ENCODE measurements at regions not wholly inside any gene's neighbourhood (a gene's known extent, or its start where the extent isn't known, plus 50 kb on each side); places are given as distances from the start of the nearest gene placed in this dataset.
A peak's percentile ranks its signal among the peaks of the same experiment; 100 is the strongest.
"Not testable (repeated sequence)": the region's sequence is repeated elsewhere in the genome, so short reads cannot be mapped to it uniquely, and the experiment has no call there.

- no peak for DNase-seq (ENCODE audit: low read depth)
These were observed 178.4 kb downstream of the RTP5 start for GRCh38 chr2:242047963-242048362.

GRCh38 chr2:242048479-242048878, 178.9 kb downstream of the RTP5 start:
- DNase-seq (ENCODE audit: low read depth) = no peak

- not testable (repeated sequence) for DNase-seq (ENCODE audit: low read depth)
These were observed 180.0 kb downstream of the RTP5 start for GRCh38 chr2:242049492-242049891.

GRCh38 chr2:242051463-242051862, 181.9 kb downstream of the RTP5 start:
- DNase-seq (ENCODE audit: low read depth) = no peak

GRCh38 chr2:242052421-242052820, 182.9 kb downstream of the RTP5 start:
- DNase-seq (ENCODE audit: low read depth) = no peak

- DNase-seq (ENCODE audit: low read depth) = no peak
These were observed 184.4 kb downstream of the RTP5 start for GRCh38 chr2:242053921-242054320.

GRCh38 chr2:242054406-242054805, 184.9 kb downstream of the RTP5 start:
- DNase-seq (ENCODE audit: low read depth) = no peak

GRCh38 chr2:242054881-242055801, 185.6 kb downstream of the RTP5 start:
- DNase-seq (ENCODE audit: low read depth) = no peak

GRCh38 chr2:242056026-242056425, 186.5 kb downstream of the RTP5 start:
- DNase-seq (ENCODE audit: low read depth) = no peak

- no peak for DNase-seq (ENCODE audit: low read depth)
These were observed 187.3 kb downstream of the RTP5 start for GRCh38 chr2:242056785-242057184.

GRCh38 chr2:242057379-242058040, 188.0 kb downstream of the RTP5 start:
- DNase-seq (ENCODE audit: low read depth) = no peak

- no peak for DNase-seq (ENCODE audit: low read depth)
These were observed 188.7 kb downstream of the RTP5 start for GRCh38 chr2:242058116-242058680.

GRCh38 chr2:242059566-242059965, 190.0 kb downstream of the RTP5 start:
- DNase-seq (ENCODE audit: low read depth) = no peak

GRCh38 chr2:242060212-242060835, 190.8 kb downstream of the RTP5 start:
- peak; percentile 23 for DNase-seq (ENCODE audit: low read depth)

- DNase-seq (ENCODE audit: low read depth) = not testable (repeated sequence)
These were observed 192.4 kb downstream of the RTP5 start for GRCh38 chr2:242061930-242062329.

GRCh38 chr2:242063436-242063835, 193.9 kb downstream of the RTP5 start:
- no peak for DNase-seq (ENCODE audit: low read depth)

- DNase-seq (ENCODE audit: low read depth) = no peak
These were observed 194.3 kb downstream of the RTP5 start for GRCh38 chr2:242063850-242064249.

GRCh38 chr2:242064364-242065250, 195.1 kb downstream of the RTP5 start:
- DNase-seq (ENCODE audit: low read depth) = no peak

GRCh38 chr2:242065426-242065825, 195.9 kb downstream of the RTP5 start:
- no peak for DNase-seq (ENCODE audit: low read depth)

- no peak for DNase-seq (ENCODE audit: low read depth)
These were observed 199.5 kb downstream of the RTP5 start for GRCh38 chr2:242069018-242069417.

GRCh38 chr2:242069938-242070395, 200.4 kb downstream of the RTP5 start:
- DNase-seq (ENCODE audit: low read depth) = not testable (repeated sequence)

Measured in GM04503 (cell line).